Cardiac muscle cell (in vitro differentiated cells and primary cell): ENCODE measurements at regions not wholly inside any gene's neighbourhood (a gene's known extent, or its start where the extent isn't known, plus 50 kb on each side); places are given as distances from the start of the nearest gene placed in this dataset.
A peak's percentile ranks its signal among the peaks of the same experiment; 100 is the strongest.
"Not testable (repeated sequence)": the region's sequence is repeated elsewhere in the genome, so short reads cannot be mapped to it uniquely, and the experiment has no call there.

Source experiments
- DNase-seq, 2 donors: peaks; one replicate each; pipeline versions ENCODE4 v3.0.0 to v3.0.0-alpha.2; 2010 to 2017; ENCODE audit warnings: low read depth in 1 of 2, low spot score in 1 of 2
- H3K27ac ChIP-seq: fragments of 200-600 bp; sonication (generic); 2 replicates; pipeline ENCODE4 v1.5.1; 2016
- H3K27me3 ChIP-seq: fragments of 200-600 bp; sonication (generic); 2 replicates; pipeline ENCODE4 v1.6.0; 2016; ENCODE audit warnings: control low read depth
- H3K36me3 ChIP-seq: fragments of 200-600 bp; sonication (generic); 2 replicates; pipeline ENCODE4 v1.5.1; 2016; ENCODE audit warnings: control low read depth
- H3K4me1 ChIP-seq: fragments of 200-600 bp; sonication (generic); 2 replicates; pipeline ENCODE4 v1.8.1; 2017; ENCODE audit warnings: low read depth, mild to moderate bottlenecking, mixed run types
- H3K4me3 ChIP-seq: fragments of 200-600 bp; sonication (generic); 2 replicates; pipeline ENCODE4 v1.5.1; 2016; ENCODE audit warnings: mild to moderate bottlenecking
- H3K9me3 ChIP-seq: fragments of 200-600 bp; sonication (generic); 2 replicates; pipeline ENCODE4 v1.5.1; 2017; ENCODE audit warnings: low read depth, mild to moderate bottlenecking, control low read depth
- CTCF ChIP-seq: IDR thresholded peaks from 2 replicates; pipeline ENCODE4 v1.5.1; 2012; ENCODE audit warnings: low read depth, mild to moderate bottlenecking, low read length

- Histone ChIP-seq H3K27ac (no peak overlapping the region), H3K9me3 (no peaks in the 10 kb centered on the region), H3K27me3 (peaks cover 6% of the 10 kb centered on the region), H3K4me3 (no peak overlapping the region), H3K4me1 (no peaks in the 10 kb centered on the region), H3K36me3 (no peaks in the 10 kb centered on the region)
- no peak for TF ChIP-seq CTCF
- no peak for DNase-seq
Observed at GRCh38 chr17:34434052-34434451, 71.0 kb upstream of the CCL1 start.

- H3K27ac ChIP-seq = no peak overlapping the region
- TF ChIP-seq CTCF = no peak
- no peak overlapping the region for H3K4me3 ChIP-seq
- H3K4me1 ChIP-seq = no peaks in the 10 kb centered on the region
- peaks cover 51% of the 10 kb centered on the region for H3K27me3 ChIP-seq
- no peaks in the 10 kb centered on the region for H3K9me3 ChIP-seq
- no peaks in the 10 kb centered on the region for H3K36me3 ChIP-seq
- no peak for DNase-seq
Observed at GRCh38 chr17:34424814-34425491, 61.9 kb upstream of the CCL1 start.

- DNase-seq = no peak
- Histone ChIP-seq H3K27ac (no peak overlapping the region), H3K36me3 (no peaks in the 10 kb centered on the region), H3K4me3 (no peak overlapping the region), H3K27me3 (peaks cover 55% of the 10 kb centered on the region), H3K4me1 (no peaks in the 10 kb centered on the region), H3K9me3 (no peaks in the 10 kb centered on the region)
- no peak for TF ChIP-seq CTCF
Observed at GRCh38 chr17:34423978-34424813, 61.2 kb upstream of the CCL1 start.

GRCh38 chr17:34423315-34423714 is 60.3 kb upstream of the CCL1 start:
- peaks cover 64% of the 10 kb centered on the region for H3K27me3 ChIP-seq
- not testable (repeated sequence) for H3K36me3 ChIP-seq, DNase-seq, H3K27ac ChIP-seq, H3K4me3 ChIP-seq, H3K4me1 ChIP-seq, H3K9me3 ChIP-seq

- Histone ChIP-seq H3K36me3 (no peaks in the 10 kb centered on the region), H3K4me1 (no peaks in the 10 kb centered on the region), H3K27me3 (peaks cover 60% of the 10 kb centered on the region), H3K4me3 (no peak overlapping the region), H3K27ac (no peak overlapping the region), H3K9me3 (no peaks in the 10 kb centered on the region)
- no peak for TF ChIP-seq CTCF
- no peak for DNase-seq
Observed at GRCh38 chr17:34420900-34421299, 57.9 kb upstream of the CCL1 start.

- H3K27me3 ChIP-seq = peaks cover 54% of the 10 kb centered on the region
- peak; percentile 71 to 76 for DNase-seq
- H3K27ac ChIP-seq = no peak overlapping the region
- TF ChIP-seq CTCF = peak; percentile 89
- no peak overlapping the region for H3K4me3 ChIP-seq
- H3K4me1 ChIP-seq = no peaks in the 10 kb centered on the region
- H3K36me3 ChIP-seq = no peaks in the 10 kb centered on the region
- no peaks in the 10 kb centered on the region for H3K9me3 ChIP-seq
Observed at GRCh38 chr17:34420254-34420766, 57.3 kb upstream of the CCL1 start.
